Islet of Langerhans (tissue), 1 donor: ENCODE measurements at regions not wholly inside any gene's neighbourhood (a gene's known extent, or its start where the extent isn't known, plus 50 kb on each side); places are given as distances from the start of the nearest gene placed in this dataset.

Experiments used
- FAIRE-seq: peaks from one replicate; lab custom pipeline; 2011; peaks lifted over from hg19 to GRCh38; lab: Jason Lieb, UNC

GRCh38 chrY:12981074-12981473 is 76.4 kb downstream of the DDX3Y start:
- no peak for FAIRE-seq

GRCh38 chrY:12982249-12982829 is 77.7 kb downstream of the DDX3Y start:
- no peak for FAIRE-seq

GRCh38 chrY:12984637-12985344 is 80.1 kb downstream of the DDX3Y start:
- no peak for FAIRE-seq

GRCh38 chrY:13017493-13017892 is 112.8 kb downstream of the DDX3Y start:
- no peak for FAIRE-seq

- FAIRE-seq: no peak
These were observed 114.8 kb downstream of the DDX3Y start for GRCh38 chrY:13019486-13019885.

GRCh38 chrY:13020839-13021238 is 116.2 kb downstream of the DDX3Y start:
- FAIRE-seq: peak; percentile 30

- FAIRE-seq: no peak
These were observed 118.9 kb downstream of the DDX3Y start for GRCh38 chrY:13023607-13024006.

- no peak for FAIRE-seq
These were observed 119.8 kb downstream of the DDX3Y start for GRCh38 chrY:13024447-13024846.

GRCh38 chrY:13026906-13027305 is 122.2 kb downstream of the DDX3Y start:
- FAIRE-seq: no peak

- no peak for FAIRE-seq
These were observed 135.6 kb downstream of the DDX3Y start for GRCh38 chrY:13040232-13040631.

- no peak for FAIRE-seq
These were observed 148.8 kb downstream of the DDX3Y start for GRCh38 chrY:13053501-13053900.

- FAIRE-seq: no peak
These were observed 161.7 kb downstream of the DDX3Y start for GRCh38 chrY:13066372-13066771.

GRCh38 chrY:13068696-13069095 is 164.0 kb downstream of the DDX3Y start:
- FAIRE-seq: no peak

- FAIRE-seq: no peak
These were observed 164.4 kb downstream of the DDX3Y start for GRCh38 chrY:13069111-13069510.

GRCh38 chrY:13082748-13083147 is 178.1 kb downstream of the DDX3Y start:
- FAIRE-seq: no peak

GRCh38 chrY:13091575-13091974 is 186.9 kb downstream of the DDX3Y start:
- no peak for FAIRE-seq

- no peak for FAIRE-seq
These were observed 188.3 kb downstream of the DDX3Y start for GRCh38 chrY:13092986-13093385.

- no peak for FAIRE-seq
These were observed 188.8 kb downstream of the DDX3Y start for GRCh38 chrY:13093461-13093860.

- no peak for FAIRE-seq
These were observed 189.7 kb downstream of the DDX3Y start for GRCh38 chrY:13094411-13094810.

GRCh38 chrY:13094904-13095600 is 190.4 kb downstream of the DDX3Y start:
- FAIRE-seq: no peak

- FAIRE-seq: no peak
These were observed 222.3 kb downstream of the DDX3Y start for GRCh38 chrY:13126881-13127456.

- no peak for FAIRE-seq
These were observed 222.8 kb downstream of the DDX3Y start for GRCh38 chrY:13127476-13127875.

GRCh38 chrY:13149148-13149547 is 244.5 kb downstream of the DDX3Y start:
- no peak for FAIRE-seq
